GM12878 (cell line): ENCODE measurements at regions not wholly inside any gene's neighbourhood (a gene's known extent, or its start where the extent isn't known, plus 50 kb on each side); places are given as distances from the start of the nearest gene placed in this dataset.

ENCODE experiments used
- ATAC-seq: fragments of 200-7000 bp; cut with Tn5 transposase; 3 replicates; pipeline ENCODE4 v1.9.1; 2020; ENCODE audit warnings: mild to moderate bottlenecking, moderate library complexity
- BruUV-seq: library from RNA; stranded (reverse); fragments of 400-500 nt; replicated peaks from 2 replicates; lab custom pipeline; 2021; lab: Mats Ljungman, UMichigan
- CTCF ChIA-PET: fragments of 300-600 bp; sonication (Branson Sonifier 250); formaldehyde crosslinking; extraction: SDS; loops from one replicate; lab custom pipeline; 2021; ENCODE audit warnings: inconsistent platforms; lab: Yijun Ruan, JAX
- POLR2A ChIA-PET: fragments of 350-600 bp; formaldehyde crosslinking; extraction: SDS; loops from one replicate; lab custom pipeline; 2021; ENCODE audit warnings: inconsistent platforms; lab: Charles Lee
- RAD21 ChIA-PET: fragments of 300-600 bp; sonication (Branson Sonifier 250); formaldehyde crosslinking; loops from one replicate; lab custom pipeline; 2023; ENCODE audit warnings: antibody characterized with exemption; ENCODE audit not compliant: unreplicated experiment; lab: Charles Lee
- SMC1A ChIA-PET: fragments of 300-600 bp; sonication (Branson Sonifier 250); formaldehyde crosslinking; loops from one replicate; lab custom pipeline; 2023; ENCODE audit not compliant: unreplicated experiment, uncharacterized antibody; lab: Charles Lee
- DNase-seq: peaks from one replicate; pipeline ENCODE4 v3.0.0-alpha.2; 2011; ENCODE audit warnings: low read depth, low spot score
- FAIRE-seq: peaks from 3 replicates; lab custom pipeline; 2011; peaks lifted over from hg19 to GRCh38; lab: Jason Lieb, UNC
- H2AFZ ChIP-seq: 2 replicates; pipeline ENCODE4 v1.6.0; 2011; ENCODE audit warnings: low read depth, low read length, control low read depth; ENCODE audit not compliant: control insufficient read depth
- H3K27ac ChIP-seq: 2 replicates; pipeline ENCODE4 v1.5.1; 2011; ENCODE audit warnings: control low read depth; ENCODE audit not compliant: control insufficient read depth, insufficient read depth
- H3K27me3 ChIP-seq, 2 experiments: replicated peaks in 1 of 2; 2 replicates each; pipeline versions ENCODE4 v1.6.0 to v1.6.1; 2011; ENCODE audit warnings: low read length in 1 of 2; ENCODE audit not compliant: control insufficient read depth in 2 of 2, insufficient read depth in 2 of 2
- H3K36me3 ChIP-seq, 2 experiments: 2 replicates each; pipeline ENCODE4 v1.5.1; 2011; ENCODE audit warnings: low read length in 1 of 2; ENCODE audit not compliant: control insufficient read depth in 2 of 2, insufficient read depth in 2 of 2
- H3K4me1 ChIP-seq: 2 replicates; pipeline ENCODE4 v1.6.1; 2011; ENCODE audit warnings: mild to moderate bottlenecking, low read length, moderate library complexity, mixed read lengths; ENCODE audit not compliant: control insufficient read depth, insufficient read depth
- H3K4me2 ChIP-seq: 2 replicates; pipeline ENCODE4 v1.6.0; 2011; ENCODE audit warnings: control low read depth; ENCODE audit not compliant: control insufficient read depth, insufficient read depth
- H3K4me3 ChIP-seq: fragments of 200-600 bp; sonication (generic); 2 replicates; pipeline ENCODE4 v1.5.1; 2016
- H3K79me2 ChIP-seq: 2 replicates; pipeline ENCODE4 v1.6.0; 2011; ENCODE audit warnings: low read length; ENCODE audit not compliant: control insufficient read depth, insufficient read depth
- H3K9ac ChIP-seq: 2 replicates; pipeline ENCODE4 v1.8.0; 2011; ENCODE audit warnings: low read length, control low read depth, mixed read lengths; ENCODE audit not compliant: control insufficient read depth, insufficient read depth
- H3K9me3 ChIP-seq: replicated peaks from 3 replicates; pipeline ENCODE4 v1.5.1; 2011; ENCODE audit warnings: mild to moderate bottlenecking, low read length; ENCODE audit not compliant: control insufficient read depth, insufficient read depth
- H4K20me1 ChIP-seq: 2 replicates; pipeline ENCODE4 v1.6.0; 2011; ENCODE audit not compliant: control insufficient read depth, insufficient read depth
- CHD4 ChIP-seq: fragments of 200-600 bp; sonication (generic); IDR thresholded peaks from 2 replicates; pipeline ENCODE4 v1.6.1; 2016; ENCODE audit warnings: mild to moderate bottlenecking
- ESRRA ChIP-seq: IDR thresholded peaks from 2 replicates; pipeline ENCODE4 v1.6.1; 2012; ENCODE audit warnings: mild to moderate bottlenecking, low read length, improper control_type of control experiment
- GATAD2B ChIP-seq: fragments of 450-650 bp; conservative IDR thresholded peaks from 2 replicates; pipeline ENCODE4 v1.6.1; 2017; ENCODE audit warnings: low read depth, mild to moderate bottlenecking, moderate library complexity
- HDAC2 ChIP-seq: fragments of 200-600 bp; sonication (generic); IDR thresholded peaks from 2 replicates; pipeline ENCODE4 v1.6.1; 2017
- HSF1 ChIP-seq: fragments of 150-350 bp; IDR thresholded peaks from 2 replicates; pipeline ENCODE4 v1.6.1; 2014; ENCODE audit warnings: mild to moderate bottlenecking, low read depth, low read length
- KAT2A ChIP-seq: conservative IDR thresholded peaks from 2 replicates; pipeline ENCODE4 v1.6.1; 2011; ENCODE audit warnings: low read depth, low read length; ENCODE audit not compliant: control insufficient read depth
- MLLT1 ChIP-seq: fragments of 450-650 bp; IDR thresholded peaks from 2 replicates; pipeline ENCODE4 v1.6.1; 2016; ENCODE audit warnings: mild to moderate bottlenecking
- NBN ChIP-seq: fragments of 450-650 bp; IDR thresholded peaks from 2 replicates; pipeline ENCODE4 v1.6.1; 2016
- POLR2A ChIP-seq: IDR thresholded peaks from 2 replicates; pipeline ENCODE4 v1.6.1; 2011; ENCODE audit warnings: low read depth, mild to moderate bottlenecking, low read length
- RAD51 ChIP-seq: fragments of 450-650 bp; IDR thresholded peaks from 2 replicates; pipeline ENCODE4 v1.6.1; 2016; ENCODE audit warnings: moderate library complexity, mild to moderate bottlenecking, inconsistent platforms
- RFX5 ChIP-seq: IDR thresholded peaks from 2 replicates; pipeline ENCODE4 v1.6.1; 2011; ENCODE audit warnings: low read depth, low read length, improper control_type of control experiment
- SIX5 ChIP-seq: IDR thresholded peaks from 2 replicates; pipeline ENCODE4 v1.6.1; 2011; ENCODE audit warnings: mild to moderate bottlenecking, low read depth, low read length, moderate library complexity; ENCODE audit not compliant: severe bottlenecking
- SMAD5 ChIP-seq: IDR thresholded peaks from 2 replicates; pipeline ENCODE4 v1.6.1; 2016; ENCODE audit warnings: antibody characterized with exemption, low read depth
- SMARCA5 ChIP-seq: fragments of 450-650 bp; IDR thresholded peaks from 2 replicates; pipeline ENCODE4 v1.6.1; 2017; ENCODE audit warnings: mild to moderate bottlenecking
- SREBF1 ChIP-seq: IDR thresholded peaks from 2 replicates; pipeline ENCODE4 v1.6.1; 2012; ENCODE audit warnings: mild to moderate bottlenecking, low read length
- YBX1 ChIP-seq: fragments of 450-650 bp; IDR thresholded peaks from 2 replicates; pipeline ENCODE4 v1.6.1; 2016; ENCODE audit warnings: antibody characterized with exemption
- ZNF384 ChIP-seq: IDR thresholded peaks from 2 replicates; pipeline ENCODE4 v1.6.1; 2012; ENCODE audit warnings: low read depth, mild to moderate bottlenecking, low read length, improper control_type of control experiment, borderline replicate concordance
- WGBS: methylation state at CpG from one replicate; pipeline ENCODE4 v1.1.6; 2016; ENCODE audit warnings: low lambda C conversion rate; ENCODE audit not compliant: insufficient replicate concordance, insufficient coverage; ENCODE audit errors: missing lambda C conversion rate; 5-methylcytosine and 5-hydroxymethylcytosine counted together
- in situ Hi-C: fragments of 300-500 bp; cut with MboI; formaldehyde crosslinking; loops from 9 replicates; pipeline ENCODE4 v1.14.3; 2018; ENCODE audit warnings: mixed read lengths
- intact Hi-C: fragments of 100-400 bp; cut with micrococcal nuclease; formaldehyde crosslinking; loops from one replicate; pipeline ENCODE4 v1.14.2; 2022; ENCODE audit not compliant: unreplicated experiment

GRCh38 chr14:28220391-28220790 lies 546.2 kb upstream of the FOXG1 start:
- in situ Hi-C loops = no loop called here
- H3K9me3 ChIP-seq = no peaks in the 10 kb centered on the region; the same call in 2 of the 3 replicates
- ATAC-seq = no peak
- POLR2A ChIA-PET = no interaction called here
- no peaks in the 10 kb centered on the region for H4K20me1 ChIP-seq
- no peak overlapping the region for H3K9ac ChIP-seq
- no peaks in the 10 kb centered on the region for H3K36me3 ChIP-seq
- no peak for TF ChIP-seq KAT2A
- no peak for TF ChIP-seq ZNF384
- TF ChIP-seq, all 136 proteins: peak for 0
- Histone ChIP-seq H3K4me3 (no peak overlapping the region), H3K27ac (no peak overlapping the region), H3K4me2 (no peak overlapping the region), H2AFZ (no peak overlapping the region), H3K27me3 (no peaks in the 10 kb centered on the region), H3K79me2 (no peaks in the 10 kb centered on the region), H3K4me1 (no peaks in the 10 kb centered on the region)
- RAD21 ChIA-PET = no interaction called here
- SMC1A ChIA-PET = no interaction called here
- 3% methylated on average over 2 of the region's 2 CpGs for WGBS
- FAIRE-seq (no peak), DNase-seq (no peak)
- intact Hi-C loops = no loop called here
- CTCF ChIA-PET = no interaction called here
- BruUV-seq = no TSS peak

GRCh38 chr14:28240909-28241308 lies 525.7 kb upstream of the FOXG1 start:
- no peak overlapping the region for H2AFZ ChIP-seq
- no peak overlapping the region for H3K27ac ChIP-seq
- ChIA-PET POLR2A (no interaction called here), CTCF (no interaction called here), RAD21 (no interaction called here), SMC1A (no interaction called here)
- intact Hi-C loops = no loop called here
- no peaks in the 10 kb centered on the region for H3K36me3 ChIP-seq
- H3K79me2 ChIP-seq = no peaks in the 10 kb centered on the region
- H3K9me3 ChIP-seq = no peaks in the 10 kb centered on the region
- BruUV-seq = no TSS peak
- WGBS = 2% methylated on average over 2 of the region's 2 CpGs
- no peak overlapping the region for H3K9ac ChIP-seq
- ATAC-seq (no peak), FAIRE-seq (no peak), DNase-seq (no peak)
- H3K27me3 ChIP-seq = no peaks in the 10 kb centered on the region
- H3K4me3 ChIP-seq = no peak overlapping the region
- H3K4me1 ChIP-seq = no peaks in the 10 kb centered on the region
- H3K4me2 ChIP-seq = no peak overlapping the region
- H4K20me1 ChIP-seq = no peaks in the 10 kb centered on the region
- in situ Hi-C loops = no loop called here
- TF ChIP-seq ESRRA (no peak), RAD51 (no peak), ZNF384 (no peak), SMAD5 (no peak), POLR2A (no peak), GATAD2B (no peak), SIX5 (no peak), YBX1 (no peak), HDAC2 (no peak), SMARCA5 (no peak), RFX5 (no peak), SREBF1 (no peak), HSF1 (no peak), CHD4 (no peak), NBN (no peak), MLLT1 (no peak)
